Hepatocyte (in vitro differentiated cells): ENCODE measurements at regions not wholly inside any gene's neighbourhood (a gene's known extent, or its start where the extent isn't known, plus 50 kb on each side); places are given as distances from the start of the nearest gene placed in this dataset.

ENCODE experiments used
- DNase-seq: peaks from one replicate; pipeline ENCODE4 v3.0.0-alpha.2; 2016; ENCODE audit warnings: low spot score
- H2AFZ ChIP-seq: fragments of 200-600 bp; sonication (generic); 2 replicates; pipeline ENCODE4 v1.6.0; 2016; ENCODE audit warnings: antibody characterized with exemption, mild to moderate bottlenecking
- H3K27ac ChIP-seq: fragments of 200-600 bp; sonication (generic); 2 replicates; pipeline ENCODE4 v1.5.1; 2016; ENCODE audit warnings: mild to moderate bottlenecking
- H3K27me3 ChIP-seq: fragments of 200-600 bp; sonication (generic); 2 replicates; pipeline ENCODE4 v1.6.1; 2016
- H3K36me3 ChIP-seq: fragments of 200-600 bp; sonication (generic); replicated peaks from 2 replicates; pipeline ENCODE4 v1.5.1; 2016; ENCODE audit warnings: low read depth; ENCODE audit not compliant: insufficient read depth
- H3K4me1 ChIP-seq: fragments of 200-600 bp; sonication (generic); 2 replicates; pipeline ENCODE4 v1.5.1; 2016; ENCODE audit warnings: mild to moderate bottlenecking, moderate library complexity; ENCODE audit not compliant: insufficient read depth
- H3K4me2 ChIP-seq: fragments of 200-600 bp; sonication (generic); 2 replicates; pipeline ENCODE4 v1.6.0; 2016
- H3K4me3 ChIP-seq: fragments of 200-600 bp; sonication (generic); 2 replicates; pipeline ENCODE4 v1.5.1; 2016; ENCODE audit warnings: mild to moderate bottlenecking
- H3K79me2 ChIP-seq: fragments of 200-600 bp; sonication (generic); 2 replicates; pipeline ENCODE4 v1.6.0; 2017; ENCODE audit warnings: mild to moderate bottlenecking
- H3K9me2 ChIP-seq: fragments of 200-600 bp; sonication (generic); replicated peaks from 2 replicates; pipeline ENCODE4 v1.6.0; 2017; ENCODE audit warnings: mild to moderate bottlenecking; ENCODE audit not compliant: insufficient read depth
- H3K9me3 ChIP-seq: fragments of 200-600 bp; sonication (generic); 2 replicates; pipeline ENCODE4 v1.5.1; 2016; ENCODE audit warnings: low read depth, mild to moderate bottlenecking
- H4K20me1 ChIP-seq: fragments of 200-600 bp; sonication (generic); 2 replicates; pipeline ENCODE4 v1.6.0; 2016; ENCODE audit warnings: mild to moderate bottlenecking; ENCODE audit not compliant: insufficient read depth, poor library complexity, severe bottlenecking
- EZH2 ChIP-seq: fragments of 200-600 bp; sonication (generic); IDR thresholded peaks from 2 replicates; pipeline ENCODE4 v1.6.1; 2016; ENCODE audit warnings: antibody characterized with exemption, mild to moderate bottlenecking, borderline replicate concordance
- EZH2phosphoT487 ChIP-seq: fragments of 200-600 bp; sonication (generic); IDR thresholded peaks from one replicate; pipeline ENCODE4 v1.6.1; 2018; ENCODE audit warnings: antibody characterized with exemption, mild to moderate bottlenecking, low read depth, moderate library complexity; ENCODE audit not compliant: unreplicated experiment, severe bottlenecking
- WGBS: methylation state at CpG from one replicate; pipeline ENCODE4 v1.1.6; 2016; ENCODE audit warnings: low lambda C conversion rate; ENCODE audit errors: missing lambda C conversion rate; 5-methylcytosine and 5-hydroxymethylcytosine counted together
- TF ChIP-seq, protein P1 (sequence below): fragments of 200-600 bp; sonication (generic); IDR thresholded peaks from 2 replicates; pipeline ENCODE4 v1.5.1; 2016; ENCODE audit warnings: antibody characterized with exemption, mild to moderate bottlenecking; ENCODE audit not compliant: poor library complexity

GRCh38 chr3:194814878-194815357 is 129.2 kb downstream of the FAM43A start:
- Histone ChIP-seq H3K79me2 (no peaks in the 10 kb centered on the region), H3K9me2 (no peaks in the 10 kb centered on the region), H3K4me2 (no peak overlapping the region), H4K20me1 (no peaks in the 10 kb centered on the region), H3K9me3 (no peaks in the 10 kb centered on the region), H3K36me3 (no peaks in the 10 kb centered on the region), H3K4me1 (no peaks in the 10 kb centered on the region), H3K27ac (no peak overlapping the region), H3K27me3 (no peaks in the 10 kb centered on the region), H3K4me3 (no peak overlapping the region), H2AFZ (no peak overlapping the region)
- WGBS, result 89% methylated on average over 5 of the region's 5 CpGs
- DNase-seq, result no peak
- TF ChIP-seq EZH2 (no peak), EZH2phosphoT487 (no peak)
- TF ChIP-seq, protein P1, sequence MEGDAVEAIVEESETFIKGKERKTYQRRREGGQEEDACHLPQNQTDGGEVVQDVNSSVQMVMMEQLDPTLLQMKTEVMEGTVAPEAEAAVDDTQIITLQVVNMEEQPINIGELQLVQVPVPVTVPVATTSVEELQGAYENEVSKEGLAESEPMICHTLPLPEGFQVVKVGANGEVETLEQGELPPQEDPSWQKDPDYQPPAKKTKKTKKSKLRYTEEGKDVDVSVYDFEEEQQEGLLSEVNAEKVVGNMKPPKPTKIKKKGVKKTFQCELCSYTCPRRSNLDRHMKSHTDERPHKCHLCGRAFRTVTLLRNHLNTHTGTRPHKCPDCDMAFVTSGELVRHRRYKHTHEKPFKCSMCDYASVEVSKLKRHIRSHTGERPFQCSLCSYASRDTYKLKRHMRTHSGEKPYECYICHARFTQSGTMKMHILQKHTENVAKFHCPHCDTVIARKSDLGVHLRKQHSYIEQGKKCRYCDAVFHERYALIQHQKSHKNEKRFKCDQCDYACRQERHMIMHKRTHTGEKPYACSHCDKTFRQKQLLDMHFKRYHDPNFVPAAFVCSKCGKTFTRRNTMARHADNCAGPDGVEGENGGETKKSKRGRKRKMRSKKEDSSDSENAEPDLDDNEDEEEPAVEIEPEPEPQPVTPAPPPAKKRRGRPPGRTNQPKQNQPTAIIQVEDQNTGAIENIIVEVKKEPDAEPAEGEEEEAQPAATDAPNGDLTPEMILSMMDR, result no peak

DNA sequence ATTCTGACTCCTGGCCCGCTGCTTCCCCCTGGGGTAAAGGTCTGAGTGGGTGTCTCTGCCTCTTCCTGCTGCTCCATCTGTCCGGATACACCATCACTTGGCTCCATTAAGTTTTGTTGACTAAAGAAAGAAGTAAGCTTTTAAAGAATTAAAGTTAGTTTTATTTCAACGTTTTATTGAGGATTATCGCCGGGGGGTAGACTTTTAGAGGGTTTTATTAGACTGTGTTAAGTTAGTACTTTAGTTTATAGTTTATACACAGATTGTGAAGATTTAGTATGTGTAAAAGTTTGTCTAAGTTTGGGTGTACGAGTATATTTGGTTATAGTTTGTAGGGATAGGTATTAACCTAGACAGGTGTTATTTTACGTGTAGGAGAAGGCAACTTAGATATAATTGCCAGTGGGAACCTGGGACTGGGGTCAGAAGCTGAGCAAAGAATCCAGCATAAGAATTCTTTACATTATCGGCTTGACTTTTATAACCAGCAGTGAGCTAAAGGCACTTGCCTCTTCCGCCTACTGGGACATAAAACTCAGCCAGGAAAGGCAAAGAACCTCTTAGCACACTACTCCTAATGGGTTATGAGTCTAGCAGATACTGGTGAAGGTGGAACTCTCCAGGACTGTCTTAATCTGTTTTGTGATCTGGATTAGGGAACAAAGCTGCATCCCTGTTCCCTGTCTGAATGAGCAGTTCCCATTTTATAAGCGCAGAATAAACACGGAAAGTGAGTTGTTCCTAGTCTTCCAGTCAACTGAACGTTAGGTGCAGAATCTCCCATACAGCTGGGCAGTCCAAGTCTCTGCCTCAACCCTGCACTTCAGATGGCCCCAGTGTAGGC is 131.3 kb downstream of the FAM43A start:
- Histone ChIP-seq H4K20me1 (no peaks in the 10 kb centered on the region), H3K27me3 (no peaks in the 10 kb centered on the region), H3K79me2 (no peaks in the 10 kb centered on the region), H3K9me3 (no peaks in the 10 kb centered on the region), H3K4me2 (no peak overlapping the region), H3K9me2 (no peaks in the 10 kb centered on the region), H3K36me3 (no peaks in the 10 kb centered on the region), H3K4me3 (no peak overlapping the region), H3K27ac (no peak overlapping the region), H2AFZ (no peak overlapping the region), H3K4me1 (no peaks in the 10 kb centered on the region)
- TF ChIP-seq EZH2phosphoT487 (no peak), EZH2 (no peak)
- TF ChIP-seq, protein P1, result no peak
- 66% methylated on average over 12 of the region's 12 CpGs for WGBS
- DNase-seq, result no peak

DNA sequence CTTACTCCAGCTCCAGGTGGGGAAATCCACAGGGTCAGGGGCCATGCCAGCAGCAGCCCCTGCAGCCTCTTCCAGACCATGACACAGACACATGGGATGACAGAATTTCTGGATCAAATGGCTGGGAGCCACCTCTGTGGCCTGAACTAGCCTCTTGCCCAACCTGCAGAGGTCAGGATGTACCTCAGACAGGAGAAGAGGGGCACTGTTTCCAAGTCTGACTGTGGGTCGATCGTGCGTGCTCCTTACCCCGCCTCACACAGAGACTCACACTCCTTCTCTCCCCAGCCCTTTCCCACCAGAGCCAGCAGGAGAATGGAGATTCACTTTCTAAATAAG is 131.9 kb downstream of the FAM43A start:
- DNase-seq, result no peak
- 65% methylated on average over 4 of the region's 4 CpGs for WGBS
- H3K4me1 ChIP-seq, result no peaks in the 10 kb centered on the region
- H3K9me3 ChIP-seq, result no peaks in the 10 kb centered on the region
- no peaks in the 10 kb centered on the region for H3K9me2 ChIP-seq
- H3K4me2 ChIP-seq, result no peak overlapping the region
- no peak overlapping the region for H2AFZ ChIP-seq
- H4K20me1 ChIP-seq, result no peaks in the 10 kb centered on the region
- no peak overlapping the region for H3K27ac ChIP-seq
- no peaks in the 10 kb centered on the region for H3K79me2 ChIP-seq
- H3K4me3 ChIP-seq, result no peak overlapping the region
- TF ChIP-seq EZH2 (no peak), EZH2phosphoT487 (no peak)
- TF ChIP-seq, protein P1, result no peak
- no peaks in the 10 kb centered on the region for H3K27me3 ChIP-seq
- no peaks in the 10 kb centered on the region for H3K36me3 ChIP-seq
